Left ventricle myocardium inferior (tissue), 1 donor: ENCODE measurements at regions not wholly inside any gene's neighbourhood (a gene's known extent, or its start where the extent isn't known, plus 50 kb on each side); places are given as distances from the start of the nearest gene placed in this dataset.
A peak's percentile ranks its signal among the peaks of the same experiment; 100 is the strongest.

Experiments used
- DNase-seq: peaks from one replicate; pipeline ENCODE4 v3.0.0-alpha.2; 2020
- H3K27ac ChIP-seq: fragments of 200-600 bp; replicated peaks from 2 replicates; pipeline ENCODE4 v1.8.0; 2021
- H3K27me3 ChIP-seq: fragments of 200-600 bp; 2 replicates; pipeline ENCODE4 v1.8.0; 2021; ENCODE audit warnings: low read depth
- H3K36me3 ChIP-seq: fragments of 200-600 bp; 2 replicates; pipeline ENCODE4 v1.8.0; 2021
- H3K4me1 ChIP-seq: fragments of 200-600 bp; 2 replicates; pipeline ENCODE4 v1.8.0; 2021
- H3K4me3 ChIP-seq: fragments of 200-600 bp; 2 replicates; pipeline ENCODE4 v1.8.0; 2021; ENCODE audit warnings: mild to moderate bottlenecking, moderate library complexity
- H3K9me3 ChIP-seq: fragments of 200-600 bp; replicated peaks from 2 replicates; pipeline ENCODE4 v1.8.0; 2021
- CTCF ChIP-seq: fragments of 200-600 bp; IDR thresholded peaks from 2 replicates; pipeline ENCODE4 v1.8.0; 2021; ENCODE audit warnings: antibody characterized with exemption, mild to moderate bottlenecking, borderline replicate concordance
- intact Hi-C: fragments of 100-400 bp; cut with micrococcal nuclease; formaldehyde crosslinking; loops from one replicate; pipeline ENCODE4 v1.11.0; 2022
- donor health status: DM: no; HTN: yes; CAD: no; lungs with severe emphysema.

DNA sequence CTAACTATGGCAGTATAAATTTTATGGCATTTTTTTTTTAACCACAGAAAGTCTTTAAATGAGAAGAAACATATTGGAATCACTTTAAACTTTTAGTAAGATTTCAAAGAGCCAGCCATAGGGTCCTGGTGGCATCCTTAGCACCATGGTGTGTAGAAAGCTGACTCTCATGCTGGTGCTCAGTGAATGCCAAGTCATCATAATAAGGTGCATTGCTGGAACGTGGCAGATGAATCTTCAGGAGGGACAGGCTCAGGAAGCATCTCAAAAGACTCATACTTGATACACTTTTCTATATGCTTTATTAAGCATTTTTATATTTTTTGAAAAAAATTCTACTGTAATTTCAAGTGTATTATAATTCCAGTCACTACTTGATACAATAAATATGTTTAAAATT, 274.2 kb downstream of the ZIC4 start:
- no peaks in the 10 kb centered on the region for H3K4me1 ChIP-seq
- H3K36me3 ChIP-seq, result no peaks in the 10 kb centered on the region
- H3K9me3 ChIP-seq, result peaks cover 13% of the 10 kb centered on the region
- H3K27ac ChIP-seq, result no peak overlapping the region
- no peaks in the 10 kb centered on the region for H3K27me3 ChIP-seq
- intact Hi-C loops, result no loop called here
- DNase-seq, result no peak
- H3K4me3 ChIP-seq, result no peak overlapping the region
- TF ChIP-seq CTCF, result no peak

DNA sequence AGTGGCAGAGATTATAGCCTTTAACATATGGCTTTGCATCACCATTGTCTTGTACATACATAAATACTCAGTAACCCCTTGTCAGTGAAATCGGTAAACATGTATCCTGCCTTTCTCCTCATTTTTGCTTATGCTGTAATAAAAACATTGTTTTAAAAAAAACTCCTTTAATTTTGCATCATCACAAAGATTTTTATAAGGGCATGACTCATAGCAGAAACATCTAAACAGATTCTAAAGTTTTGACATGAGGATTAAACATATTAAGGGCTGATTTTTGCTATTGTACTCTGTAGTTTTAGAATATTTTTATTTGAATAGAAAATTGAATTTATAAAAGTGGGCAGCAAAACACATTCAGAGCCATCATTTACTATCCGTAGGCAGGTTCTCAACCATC, 275.9 kb downstream of the ZIC4 start:
- no peak for DNase-seq
- H3K4me1 ChIP-seq, result no peaks in the 10 kb centered on the region
- H3K4me3 ChIP-seq, result no peak overlapping the region
- peaks cover 13% of the 10 kb centered on the region for H3K9me3 ChIP-seq
- no peaks in the 10 kb centered on the region for H3K27me3 ChIP-seq
- H3K36me3 ChIP-seq, result no peaks in the 10 kb centered on the region
- intact Hi-C loops, result no loop called here
- H3K27ac ChIP-seq, result no peak overlapping the region
- no peak for TF ChIP-seq CTCF

DNA sequence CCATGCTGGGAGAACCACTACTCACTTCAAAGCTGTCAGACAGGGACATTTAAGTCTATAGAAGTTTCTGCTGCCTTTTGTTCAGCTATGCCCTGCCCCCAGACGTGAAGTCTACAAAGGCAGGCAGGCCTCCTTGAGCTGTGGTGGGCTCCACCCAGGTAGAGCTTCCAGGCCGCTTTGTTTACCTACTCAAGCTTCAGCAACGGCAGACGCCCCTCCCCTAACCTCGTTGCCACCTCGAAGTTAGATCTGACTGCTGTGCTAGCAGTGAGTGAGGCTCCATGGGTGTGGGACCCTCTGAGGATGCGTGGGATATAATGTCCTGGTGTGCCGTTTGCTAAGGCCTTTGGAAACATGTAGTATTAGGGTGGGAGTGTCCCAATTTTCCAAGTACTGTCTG, 276.7 kb downstream of the ZIC4 start:
- peaks cover 13% of the 10 kb centered on the region for H3K9me3 ChIP-seq
- H3K4me3 ChIP-seq, result no peak overlapping the region
- H3K27ac ChIP-seq, result no peak overlapping the region
- intact Hi-C loops, result no loop called here
- TF ChIP-seq CTCF, result no peak
- no peaks in the 10 kb centered on the region for H3K36me3 ChIP-seq
- no peaks in the 10 kb centered on the region for H3K27me3 ChIP-seq
- no peaks in the 10 kb centered on the region for H3K4me1 ChIP-seq
- DNase-seq, result no peak

DNA sequence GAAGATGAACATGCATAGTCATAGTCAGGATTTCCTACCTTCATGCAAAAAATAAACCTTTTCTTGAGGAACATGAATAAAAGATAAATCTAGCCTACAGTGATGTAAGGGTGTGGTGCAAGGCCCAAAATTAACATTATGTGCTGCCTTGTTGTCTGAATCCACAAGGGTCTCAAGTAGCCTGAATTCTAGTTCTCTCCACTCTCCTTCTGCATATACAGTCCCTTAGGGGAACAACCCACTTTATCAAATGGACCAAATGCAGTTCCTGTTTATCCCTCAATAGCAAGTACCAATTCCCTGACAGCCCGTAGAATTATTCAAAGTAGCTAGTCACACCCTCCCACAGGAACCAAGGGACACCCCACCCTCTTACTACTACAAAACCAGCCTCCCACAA, 284.0 kb downstream of the ZIC4 start:
- H3K27ac ChIP-seq, result no peak overlapping the region
- no peaks in the 10 kb centered on the region for H3K4me1 ChIP-seq
- H3K4me3 ChIP-seq, result no peak overlapping the region
- no peaks in the 10 kb centered on the region for H3K27me3 ChIP-seq
- peaks cover 6% of the 10 kb centered on the region for H3K9me3 ChIP-seq
- H3K36me3 ChIP-seq, result no peaks in the 10 kb centered on the region
- no peak for TF ChIP-seq CTCF
- intact Hi-C loops, result no loop called here
- no peak for DNase-seq

DNA sequence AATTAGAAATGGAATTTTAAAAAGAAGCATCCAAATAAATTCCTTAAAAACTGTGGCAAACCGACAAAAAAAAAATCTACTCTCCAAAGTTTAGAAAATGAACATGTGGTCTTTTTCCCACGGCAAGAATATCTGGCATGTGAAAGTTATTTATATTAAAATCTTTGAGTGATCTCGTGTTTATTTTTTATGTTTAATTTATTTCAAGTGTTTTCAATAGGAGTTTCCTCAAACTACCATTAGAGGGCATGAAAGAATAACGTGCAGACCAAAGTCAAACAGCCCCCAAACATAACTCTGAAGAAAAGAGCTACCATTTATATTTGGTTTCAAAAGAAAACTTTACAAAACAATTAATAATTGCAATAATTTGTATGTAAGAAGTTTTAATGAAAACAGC, 286.4 kb downstream of the ZIC4 start:
- no peaks in the 10 kb centered on the region for H3K36me3 ChIP-seq
- H3K27ac ChIP-seq, result no peak overlapping the region
- no peaks in the 10 kb centered on the region for H3K27me3 ChIP-seq
- intact Hi-C loops, result no loop called here
- peak; percentile 45 for TF ChIP-seq CTCF
- DNase-seq, result no peak
- no peaks in the 10 kb centered on the region for H3K4me1 ChIP-seq
- no peak overlapping the region for H3K4me3 ChIP-seq
- H3K9me3 ChIP-seq, result peaks cover 6% of the 10 kb centered on the region

DNA sequence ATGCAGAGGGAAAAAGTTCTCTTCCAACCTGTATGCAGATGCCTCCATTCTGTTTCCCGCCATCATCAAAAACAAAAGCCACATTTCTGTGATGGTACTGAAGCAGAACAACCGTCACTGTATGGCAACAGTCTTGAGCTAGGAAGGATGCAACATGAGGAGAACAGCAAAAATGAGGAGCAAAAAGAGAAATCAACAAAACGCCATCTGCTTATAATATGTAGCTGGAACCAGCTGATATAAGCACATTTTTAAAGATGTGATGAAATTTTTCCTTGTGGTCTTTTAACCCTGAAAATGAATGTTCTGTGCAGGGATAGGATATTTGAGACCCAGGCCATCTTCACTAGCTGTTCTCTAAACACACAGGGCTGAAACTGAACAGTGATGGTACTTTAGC, 287.0 kb downstream of the ZIC4 start:
- intact Hi-C loops, result no loop called here
- no peaks in the 10 kb centered on the region for H3K36me3 ChIP-seq
- peaks cover 3% of the 10 kb centered on the region for H3K9me3 ChIP-seq
- no peak overlapping the region for H3K27ac ChIP-seq
- H3K27me3 ChIP-seq, result no peaks in the 10 kb centered on the region
- DNase-seq, result no peak
- H3K4me3 ChIP-seq, result no peak overlapping the region
- H3K4me1 ChIP-seq, result no peaks in the 10 kb centered on the region
- no peak for TF ChIP-seq CTCF
